ENCODE measurements at regions not wholly inside any gene's neighbourhood (a gene's known extent, or its start where the extent isn't known, plus 50 kb on each side); places are given as distances from the start of the nearest gene placed in this dataset.

DNA sequence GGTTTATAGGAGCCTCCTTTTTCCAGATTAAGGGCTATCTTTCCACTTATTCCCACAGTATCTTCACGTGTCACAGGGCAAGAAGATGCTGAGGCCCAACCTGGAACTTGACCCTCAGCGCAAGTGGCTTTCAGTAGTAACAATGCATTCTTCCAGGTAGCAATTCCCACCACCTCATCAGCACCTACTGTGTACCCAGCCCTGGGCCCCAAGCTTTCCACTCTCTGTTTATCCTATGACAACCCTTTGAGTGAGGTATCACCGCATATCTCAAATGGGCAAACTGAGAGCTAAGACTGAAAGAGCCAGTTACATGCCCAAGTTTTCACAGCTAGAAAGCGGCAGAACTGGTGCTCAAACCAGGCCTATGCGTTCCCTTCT is 88.2 kb downstream of the CPN2 start:
- no peak for TF ChIP-seq CTCF (IDR thresholded peaks at IDR 0.05)
- TF ChIP-seq EZH2phosphoT487 (IDR thresholded peaks at IDR 0.05) = no peak

Data from neural progenitor cell (in vitro differentiated cells).